GM21825 (cell line): ENCODE measurements at regions not wholly inside any gene's neighbourhood (a gene's known extent, or its start where the extent isn't known, plus 50 kb on each side); places are given as distances from the start of the nearest gene placed in this dataset.

Experiments used
- ATAC-seq: cut with Tn5 transposase; IDR thresholded peaks from one replicate; pipeline ENCODE4 v1.9.1; 2021; ENCODE audit warnings: mild to moderate bottlenecking, moderate library complexity; ENCODE audit not compliant: unreplicated experiment

DNA sequence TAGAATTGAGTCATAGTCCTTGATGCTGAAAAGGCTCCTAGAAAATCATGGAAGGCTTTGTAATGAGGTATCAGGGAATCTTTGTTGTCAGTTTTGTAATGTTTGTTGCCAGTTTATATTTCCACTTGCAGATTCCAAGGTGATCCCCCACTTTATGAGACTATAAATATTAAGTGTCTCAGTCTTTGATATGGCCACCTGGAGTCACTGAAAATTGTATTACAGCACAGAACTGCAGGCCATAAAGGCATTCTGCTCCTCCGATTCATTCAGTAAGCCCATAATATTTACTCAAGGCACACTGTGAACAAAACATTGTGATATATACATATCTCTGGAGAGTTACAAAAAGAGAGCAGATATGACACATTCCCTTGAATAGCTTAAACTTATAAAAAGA is 457.8 kb upstream of the ZNF385D start:
- ATAC-seq = no peak

DNA sequence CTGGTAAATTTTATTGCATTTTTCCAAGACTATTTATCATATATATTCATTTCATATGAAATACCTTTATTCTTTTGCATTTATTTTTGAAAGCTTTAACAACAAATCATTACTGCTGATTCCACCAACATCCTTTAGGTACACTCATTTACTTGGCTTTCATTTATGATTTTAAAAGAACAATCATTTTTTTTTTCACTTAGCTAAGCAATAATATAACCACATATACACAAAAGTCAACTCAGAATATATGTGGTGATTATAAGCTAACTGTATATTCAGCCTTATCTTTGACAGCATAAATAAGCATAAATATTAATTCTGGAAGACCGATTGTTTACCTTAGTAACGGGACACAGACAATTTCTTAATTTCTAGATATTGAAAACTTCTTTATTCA is 458.6 kb upstream of the ZNF385D start:
- no peak for ATAC-seq

GRCh38 chr3:22210693-22211092 is 459.7 kb upstream of the ZNF385D start:
- no peak for ATAC-seq

- ATAC-seq = no peak
Measured at GRCh38 chr3:22216601-22217000, 465.6 kb upstream of the ZNF385D start.

DNA sequence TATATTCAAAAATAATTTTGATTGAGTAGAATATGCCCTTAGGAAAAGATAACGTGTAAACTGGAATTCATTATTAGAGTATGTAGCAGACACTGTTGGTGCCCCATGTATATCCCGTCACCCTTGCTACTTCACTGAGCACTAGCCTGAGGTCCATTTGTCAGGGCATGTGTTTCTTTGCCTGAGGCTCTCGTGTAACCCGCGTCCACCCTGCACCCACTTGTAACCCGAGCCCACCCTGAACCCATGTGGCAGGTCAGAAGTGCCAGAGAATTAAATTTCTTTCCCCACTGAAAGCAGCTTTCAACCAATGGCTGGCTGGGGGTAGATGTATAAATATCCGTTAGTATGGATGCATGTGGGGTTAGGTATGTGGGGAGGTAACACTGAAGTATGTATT is 474.2 kb upstream of the ZNF385D start:
- no peak for ATAC-seq

DNA sequence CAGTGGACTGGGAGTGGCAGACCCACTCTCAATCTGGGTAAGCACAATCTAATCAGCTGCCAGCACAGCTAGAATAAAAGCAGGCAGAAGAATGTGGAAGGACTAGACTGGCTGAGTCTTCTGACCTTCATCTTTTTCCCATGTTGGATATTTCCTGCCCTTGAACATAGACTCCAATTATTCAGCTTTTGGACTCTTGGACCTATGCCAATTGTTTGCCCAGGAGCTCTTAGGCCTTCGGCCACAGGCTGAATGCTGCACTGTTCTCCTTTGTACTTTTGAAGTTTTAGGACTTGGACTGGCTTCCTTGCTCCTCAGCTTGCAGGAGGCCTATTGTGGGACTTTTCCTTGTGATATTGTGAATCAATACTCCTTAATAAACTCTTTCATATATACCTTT is 477.7 kb upstream of the ZNF385D start:
- no peak for ATAC-seq

GRCh38 chr3:22231061-22231460 is 480.1 kb upstream of the ZNF385D start:
- no peak for ATAC-seq

GRCh38 chr3:22236490-22237270 is 485.7 kb upstream of the ZNF385D start:
- no peak for ATAC-seq

DNA sequence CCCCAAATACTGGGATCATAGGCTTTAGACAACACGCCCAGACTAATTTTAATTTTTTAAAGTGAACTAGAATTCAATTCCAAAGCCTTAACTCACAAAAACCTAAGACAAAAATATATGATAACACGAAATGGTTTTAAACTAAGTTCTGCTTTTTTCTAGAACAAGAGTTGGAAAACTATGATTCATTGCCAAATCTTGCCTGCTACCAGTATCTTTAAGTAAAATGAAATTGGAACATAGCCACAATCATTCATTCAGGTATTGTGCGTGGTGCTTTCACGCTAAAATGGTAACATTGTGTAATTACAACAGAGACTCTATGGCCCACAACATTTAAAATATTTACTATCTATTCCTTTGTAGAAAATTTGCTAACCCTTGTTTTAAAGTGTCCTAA is 488.0 kb upstream of the ZNF385D start:
- ATAC-seq = no peak

GRCh38 chr3:22241110-22241509 is 490.1 kb upstream of the ZNF385D start:
- ATAC-seq = no peak

DNA sequence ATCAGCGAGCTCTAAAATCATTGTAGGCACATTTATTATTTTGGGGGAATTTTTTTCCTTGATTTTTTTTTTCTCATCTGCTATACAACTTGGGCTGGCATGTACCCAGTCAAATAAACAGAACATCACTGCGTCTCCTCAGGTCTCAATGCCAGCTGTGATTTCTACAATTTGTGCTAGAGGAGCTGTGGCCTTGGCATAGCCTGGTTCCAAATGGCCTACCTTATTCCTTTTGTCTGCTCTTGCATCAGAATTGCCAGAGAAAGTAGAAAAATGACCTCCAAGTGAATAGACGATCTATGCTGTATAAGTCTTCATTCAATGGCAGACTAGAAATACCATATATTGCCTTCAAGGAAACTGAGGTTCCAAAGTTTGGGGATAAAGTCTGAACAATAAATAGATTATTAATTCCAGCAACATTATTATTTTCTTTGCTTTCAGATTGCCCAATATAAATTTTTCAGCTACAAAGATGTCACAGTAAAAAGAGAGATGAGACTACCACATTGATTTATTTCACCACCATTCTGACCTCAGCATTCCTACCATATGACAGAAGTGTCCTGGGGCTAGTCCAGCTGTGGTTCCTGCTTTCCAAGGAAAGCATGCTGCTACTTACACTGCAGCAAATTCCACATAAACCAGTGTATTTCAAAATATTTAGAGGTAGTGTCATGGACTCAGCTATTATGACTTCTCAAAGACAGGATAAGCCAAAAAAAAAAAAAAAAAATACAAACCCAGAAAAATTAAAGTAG is 493.9 kb upstream of the ZNF385D start:
- no peak for ATAC-seq

GRCh38 chr3:22245811-22246583 is 495.0 kb upstream of the ZNF385D start:
- ATAC-seq = no peak

DNA sequence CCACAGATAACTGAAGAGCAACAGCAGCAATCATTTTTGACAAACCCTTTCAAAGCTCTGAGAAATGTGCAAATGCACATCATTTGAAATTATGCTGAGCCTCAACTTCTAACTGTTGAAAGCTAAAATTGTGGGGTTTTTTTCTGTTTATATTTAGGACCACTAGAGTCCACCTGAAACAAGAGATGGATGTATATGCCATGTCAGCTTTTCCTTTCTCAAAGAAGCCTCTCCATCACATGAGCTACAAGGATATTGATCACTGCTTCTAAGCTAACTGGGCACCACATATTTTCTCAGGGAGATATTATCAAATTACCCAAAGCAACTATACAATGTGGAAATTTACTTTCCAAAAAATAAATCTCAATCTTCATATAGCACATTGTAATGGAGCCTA is 498.6 kb upstream of the ZNF385D start:
- no peak for ATAC-seq

GRCh38 chr3:22257252-22257651 is 506.2 kb upstream of the ZNF385D start:
- ATAC-seq = no peak

- ATAC-seq = no peak
Measured at GRCh38 chr3:22262386-22262785, 511.4 kb upstream of the ZNF385D start.

DNA sequence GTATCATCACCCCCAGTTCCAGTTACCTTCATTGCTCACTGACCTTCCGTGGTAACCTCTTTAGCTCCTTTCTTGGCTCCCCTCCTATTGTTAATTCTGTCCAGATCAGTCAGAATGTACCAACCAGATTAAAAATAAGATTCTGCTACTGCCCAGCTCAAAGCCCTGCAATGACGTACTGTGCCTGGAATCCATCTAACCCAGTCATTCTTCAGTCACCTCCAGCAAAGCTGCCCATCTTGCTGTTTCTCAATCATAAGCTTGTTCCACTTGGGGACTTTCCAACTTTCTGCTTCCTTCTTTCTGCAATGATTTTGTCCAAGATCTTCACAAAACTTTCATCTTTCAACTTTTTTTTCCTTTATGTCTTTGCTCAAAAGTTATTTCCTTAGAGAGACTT is 512.0 kb upstream of the ZNF385D start:
- no peak for ATAC-seq

- no peak for ATAC-seq
Measured at GRCh38 chr3:22265403-22265802, 514.4 kb upstream of the ZNF385D start.

DNA sequence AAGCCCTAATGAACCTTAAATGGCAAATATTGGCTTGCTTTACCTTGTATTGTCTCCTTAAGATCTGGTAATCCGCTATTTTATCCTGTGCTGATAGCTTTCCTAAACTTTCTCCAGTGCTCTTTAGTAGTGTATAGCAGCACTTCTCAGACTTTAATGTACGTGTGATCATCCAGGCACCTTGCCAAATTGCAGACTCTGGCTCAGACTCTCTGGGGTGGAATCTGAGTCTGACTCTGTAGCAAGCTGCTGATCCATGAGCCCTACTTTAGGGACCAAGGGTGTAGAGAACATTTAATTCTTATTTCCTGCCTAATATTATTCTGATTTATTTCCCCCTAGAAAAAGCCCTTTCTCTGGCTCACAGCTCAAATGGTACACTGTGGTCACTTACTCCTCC is 518.8 kb upstream of the ZNF385D start:
- ATAC-seq = no peak

- ATAC-seq = no peak
Measured at GRCh38 chr3:22276351-22276750, 525.3 kb upstream of the ZNF385D start.

DNA sequence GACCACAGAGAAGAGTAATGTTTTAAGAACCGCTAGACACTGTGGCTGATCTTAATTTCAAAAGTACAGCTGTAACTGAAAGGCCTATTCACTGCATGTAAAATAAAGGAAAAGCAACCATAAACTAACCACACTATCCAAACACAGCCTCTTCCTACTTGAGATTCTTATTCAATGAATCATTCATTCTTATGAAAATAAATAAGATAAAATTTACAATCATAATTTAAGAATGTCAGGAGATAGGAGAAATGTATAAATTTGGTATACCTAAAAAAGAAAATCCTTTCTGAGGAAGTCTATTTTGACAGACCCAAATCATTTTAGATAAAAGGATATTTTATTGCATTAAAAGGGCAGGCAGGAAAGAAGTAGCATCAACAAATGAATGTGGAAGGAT is 533.5 kb upstream of the ZNF385D start:
- ATAC-seq = no peak

DNA sequence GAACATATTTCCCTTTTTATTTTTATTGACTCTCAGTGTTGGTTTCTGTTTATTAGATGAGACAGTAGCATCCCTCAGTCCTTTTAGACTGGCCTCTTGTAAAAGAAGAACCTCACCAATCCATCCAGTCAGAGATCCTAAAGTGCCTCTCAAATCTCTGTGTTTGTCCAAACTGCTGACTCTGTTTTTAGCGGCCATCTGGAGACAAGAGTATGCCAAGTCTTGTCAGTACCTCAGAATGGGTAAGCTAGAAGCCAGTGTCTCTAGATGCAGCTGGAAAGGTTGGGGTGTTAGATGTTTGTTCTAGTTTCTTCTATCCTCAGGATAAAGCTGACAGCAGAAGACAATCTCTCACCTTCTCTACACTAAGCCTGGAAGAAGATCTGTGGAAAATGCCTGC is 537.7 kb upstream of the ZNF385D start:
- no peak for ATAC-seq

DNA sequence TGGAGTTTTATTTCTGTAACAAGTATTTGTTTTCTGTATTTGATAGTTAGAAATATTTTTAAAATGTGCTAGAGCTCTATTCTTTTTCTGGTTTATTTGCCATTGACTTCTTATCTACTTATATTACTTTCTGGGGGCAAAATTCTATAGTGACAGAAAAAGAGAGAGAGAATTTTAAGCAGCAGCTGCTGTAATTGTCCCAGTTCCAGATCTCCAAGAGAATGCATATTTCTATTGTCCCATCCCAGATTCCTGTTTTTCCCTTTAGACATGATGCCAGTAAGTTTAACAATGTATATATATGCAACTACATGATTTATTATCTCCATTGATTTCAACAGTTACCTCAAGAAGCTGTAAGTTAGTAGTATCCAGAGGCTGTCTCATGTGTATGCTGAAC is 541.7 kb upstream of the ZNF385D start:
- no peak for ATAC-seq
